LHCN-M2 (cell line): ENCODE measurements at regions not wholly inside any gene's neighbourhood (a gene's known extent, or its start where the extent isn't known, plus 50 kb on each side); places are given as distances from the start of the nearest gene placed in this dataset.

Source experiments
- DNase-seq: peaks from one replicate; pipeline ENCODE4 v3.0.0-alpha.2; 2012; ENCODE audit warnings: low read depth

DNA sequence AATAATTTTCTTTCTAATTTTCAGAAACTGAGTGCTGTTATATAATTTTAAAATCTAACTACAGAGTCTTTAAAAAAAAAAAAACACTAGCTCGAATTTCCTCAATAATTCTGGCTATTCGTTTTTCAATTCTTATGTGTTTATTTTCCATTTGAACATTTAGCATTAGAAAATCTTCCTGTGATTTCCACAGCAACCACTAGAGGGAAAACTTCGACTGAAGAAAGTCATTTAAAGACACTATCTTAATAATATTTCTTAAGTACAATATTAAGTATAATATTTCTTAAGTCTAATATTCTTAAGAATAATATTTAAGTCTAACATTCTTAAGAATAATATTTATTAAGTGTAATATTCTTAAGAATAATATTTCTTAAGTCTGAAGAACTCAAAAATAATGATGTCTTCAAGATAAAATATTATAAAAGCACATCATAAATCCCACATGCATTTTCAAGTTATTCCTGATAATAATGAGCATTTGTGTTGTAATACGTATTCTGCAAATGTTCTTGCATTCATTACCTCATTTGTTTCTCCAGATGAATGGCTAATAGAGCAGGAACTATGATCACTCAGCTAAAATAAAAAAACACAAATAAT lies 118.4 kb upstream of the WDR17 start:
- peak; percentile 19 for DNase-seq

DNA sequence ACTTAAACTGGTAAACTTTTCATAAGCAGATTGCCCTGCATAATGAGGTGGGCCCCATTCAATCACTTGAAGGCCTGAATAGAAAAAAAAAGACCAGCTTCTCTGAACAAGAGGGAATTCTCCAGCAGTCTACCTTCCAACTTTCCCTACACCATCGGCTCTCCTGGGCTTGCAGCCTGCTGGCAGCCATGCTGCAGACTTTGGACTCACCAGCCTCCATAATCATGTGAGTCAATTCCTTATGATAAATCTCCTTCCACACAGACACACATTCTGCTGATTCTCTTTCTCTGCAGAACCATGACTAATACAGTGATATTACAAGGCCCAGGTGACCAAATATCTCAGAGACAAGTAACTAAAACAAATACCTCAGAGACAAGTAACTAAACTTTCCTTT lies 113.8 kb upstream of the WDR17 start:
- no peak for DNase-seq

DNA sequence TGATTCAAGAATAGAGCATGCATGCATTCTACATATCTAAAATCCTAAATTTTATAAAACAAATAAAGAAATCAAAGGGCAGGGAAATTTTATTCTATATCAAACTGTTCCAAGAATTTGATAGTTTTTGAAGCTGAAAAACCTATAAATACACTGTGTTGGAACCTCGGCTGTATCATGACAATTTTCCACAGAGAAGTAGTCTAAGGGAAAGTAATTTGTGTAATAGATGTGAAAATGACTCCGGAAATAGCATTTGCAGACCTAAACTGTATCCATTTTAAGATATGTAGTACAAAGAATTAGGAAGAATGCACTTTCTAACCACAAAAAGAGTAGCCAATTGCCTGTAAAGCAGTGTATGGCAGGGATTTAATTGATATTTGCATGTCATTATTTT lies 112.5 kb upstream of the WDR17 start:
- no peak for DNase-seq

DNA sequence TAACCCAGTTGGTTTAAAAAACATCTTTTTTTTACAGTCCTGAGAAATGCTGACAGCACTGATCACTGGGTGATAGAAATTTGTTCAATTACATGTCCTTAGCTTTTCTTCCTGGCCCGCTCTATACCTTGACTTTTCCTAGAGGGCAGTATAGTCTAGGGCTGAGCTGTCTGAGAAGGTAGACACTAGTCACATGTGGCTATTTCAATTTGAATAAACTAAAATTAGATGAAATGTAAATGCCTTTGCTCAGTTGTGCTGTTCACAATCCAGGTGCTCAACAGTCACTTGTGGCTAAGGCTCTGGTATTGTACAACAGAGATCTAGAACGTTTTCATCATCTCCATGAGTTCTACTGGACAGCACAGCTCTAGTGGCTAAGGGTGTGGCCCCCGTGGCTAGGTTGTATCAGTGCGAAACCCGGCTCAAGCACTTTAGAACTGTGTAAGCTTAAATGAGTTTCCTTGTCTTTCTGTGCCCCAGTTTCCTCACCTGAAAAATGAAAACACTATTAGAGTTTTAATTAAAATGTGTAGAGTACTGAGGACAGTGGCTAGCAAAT lies 111.6 kb upstream of the WDR17 start:
- DNase-seq, result peak; percentile 9

DNA sequence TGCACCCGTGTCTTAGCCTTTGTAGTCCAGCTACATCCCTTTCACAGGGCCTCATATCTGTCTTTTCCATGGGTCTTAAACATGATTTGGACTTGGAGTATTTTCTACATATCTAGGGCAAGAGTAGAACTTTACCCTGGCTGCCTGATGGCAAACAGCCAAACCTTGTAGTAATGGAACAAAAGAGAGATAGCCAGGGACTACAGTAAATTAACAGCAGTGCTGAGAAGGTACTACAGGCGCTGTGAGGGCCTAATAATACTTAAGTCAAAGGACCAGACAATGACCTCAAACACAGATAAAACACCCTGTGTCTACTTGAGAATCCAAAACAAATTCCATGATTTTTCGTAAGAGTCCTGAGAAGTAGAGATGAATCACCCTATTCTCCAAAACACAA lies 111.0 kb upstream of the WDR17 start:
- DNase-seq, result no peak

DNA sequence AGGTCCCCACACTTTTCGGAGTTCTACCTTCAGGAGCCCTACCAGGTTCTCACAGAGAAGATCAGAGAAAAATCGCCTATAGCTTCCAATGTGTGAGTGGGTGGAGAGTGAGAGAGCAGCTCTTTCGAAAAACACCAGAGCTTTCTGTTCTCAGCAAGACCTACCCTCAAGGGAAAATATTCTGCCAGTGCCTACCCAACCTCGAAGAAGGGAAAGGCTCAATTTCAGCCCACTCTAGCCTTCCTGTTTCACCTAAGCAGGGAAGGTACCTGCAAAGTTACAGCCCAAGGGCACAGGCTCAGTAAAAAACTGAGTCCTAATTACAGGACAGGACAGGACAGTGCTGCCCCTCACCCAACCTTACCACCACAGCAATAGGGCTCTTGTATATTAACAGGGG lies 104.0 kb upstream of the WDR17 start:
- DNase-seq, result no peak

DNA sequence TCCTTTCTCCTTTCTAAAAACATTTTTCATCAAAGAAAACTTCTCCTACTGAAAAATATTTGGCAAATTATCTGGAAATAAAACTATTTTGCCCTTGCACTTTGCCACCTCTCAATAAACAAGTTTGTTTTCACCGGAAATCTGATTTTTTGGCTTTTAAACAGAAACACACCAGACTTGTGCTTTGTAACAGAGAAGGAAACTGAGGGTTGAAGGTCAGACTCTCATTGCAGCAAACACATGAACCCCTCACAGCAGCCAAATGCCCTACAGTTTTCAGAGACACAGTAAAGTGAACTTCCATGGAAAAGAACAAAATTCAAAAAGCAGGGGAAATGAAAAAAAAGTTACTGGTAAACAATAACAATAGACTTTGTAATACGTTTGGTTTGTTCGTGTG lies 95.6 kb upstream of the WDR17 start:
- DNase-seq, result no peak

DNA sequence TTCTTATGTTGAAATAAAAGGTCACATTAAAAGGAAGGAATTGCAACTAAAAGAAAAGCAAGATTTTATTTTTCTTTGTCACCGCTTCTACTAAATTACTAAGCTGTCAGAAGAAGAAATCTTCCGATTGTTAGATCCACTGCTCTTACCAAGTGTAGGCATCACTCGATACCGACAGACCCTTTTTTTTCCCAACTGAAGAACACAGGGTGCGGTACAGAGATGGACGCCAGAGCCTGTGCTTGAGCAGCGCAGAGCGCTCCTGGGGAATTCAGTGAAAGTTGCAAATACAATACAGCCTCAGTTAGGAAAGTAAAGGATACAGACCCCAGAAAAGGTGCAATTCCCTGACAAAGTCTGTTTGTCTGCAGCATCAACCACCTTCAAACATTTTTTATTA lies 94.9 kb upstream of the WDR17 start:
- no peak for DNase-seq

DNA sequence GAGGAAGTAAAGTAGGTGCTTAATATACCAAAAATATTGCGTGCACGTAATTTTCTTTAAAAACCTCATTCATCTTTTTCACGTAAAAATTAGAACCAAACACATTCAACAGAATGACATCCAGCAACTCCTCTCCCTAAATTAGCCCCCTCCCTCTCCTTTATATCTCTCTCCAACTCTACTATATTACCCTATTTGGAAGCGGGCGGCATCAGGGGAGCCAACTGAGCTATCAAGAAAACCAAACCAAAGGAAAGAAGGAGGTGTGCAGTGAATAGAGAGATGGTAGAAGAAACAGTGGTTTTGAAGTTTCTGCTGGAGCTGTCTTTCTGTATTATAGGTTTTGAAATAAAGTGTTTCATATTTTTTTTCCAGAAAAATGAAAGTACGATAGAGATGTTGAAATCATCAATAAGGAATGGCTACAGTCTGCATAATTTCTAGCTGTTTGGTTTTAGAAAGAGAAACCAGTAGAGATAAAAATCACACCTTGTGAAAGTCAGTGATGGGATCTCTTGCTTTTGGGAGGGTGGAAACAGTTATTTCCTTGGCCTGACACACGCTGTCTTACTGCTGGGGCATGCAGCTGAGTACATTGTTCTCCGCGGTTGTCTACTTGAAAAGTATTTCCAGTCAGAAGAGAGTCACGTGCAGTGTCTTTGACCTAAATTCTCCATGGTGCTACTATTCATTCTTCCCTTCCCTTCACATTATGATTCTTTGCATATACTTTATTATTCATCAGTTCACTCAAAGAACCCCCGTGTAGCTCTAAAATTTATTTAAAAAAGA lies 94.1 kb upstream of the WDR17 start:
- no peak for DNase-seq

DNA sequence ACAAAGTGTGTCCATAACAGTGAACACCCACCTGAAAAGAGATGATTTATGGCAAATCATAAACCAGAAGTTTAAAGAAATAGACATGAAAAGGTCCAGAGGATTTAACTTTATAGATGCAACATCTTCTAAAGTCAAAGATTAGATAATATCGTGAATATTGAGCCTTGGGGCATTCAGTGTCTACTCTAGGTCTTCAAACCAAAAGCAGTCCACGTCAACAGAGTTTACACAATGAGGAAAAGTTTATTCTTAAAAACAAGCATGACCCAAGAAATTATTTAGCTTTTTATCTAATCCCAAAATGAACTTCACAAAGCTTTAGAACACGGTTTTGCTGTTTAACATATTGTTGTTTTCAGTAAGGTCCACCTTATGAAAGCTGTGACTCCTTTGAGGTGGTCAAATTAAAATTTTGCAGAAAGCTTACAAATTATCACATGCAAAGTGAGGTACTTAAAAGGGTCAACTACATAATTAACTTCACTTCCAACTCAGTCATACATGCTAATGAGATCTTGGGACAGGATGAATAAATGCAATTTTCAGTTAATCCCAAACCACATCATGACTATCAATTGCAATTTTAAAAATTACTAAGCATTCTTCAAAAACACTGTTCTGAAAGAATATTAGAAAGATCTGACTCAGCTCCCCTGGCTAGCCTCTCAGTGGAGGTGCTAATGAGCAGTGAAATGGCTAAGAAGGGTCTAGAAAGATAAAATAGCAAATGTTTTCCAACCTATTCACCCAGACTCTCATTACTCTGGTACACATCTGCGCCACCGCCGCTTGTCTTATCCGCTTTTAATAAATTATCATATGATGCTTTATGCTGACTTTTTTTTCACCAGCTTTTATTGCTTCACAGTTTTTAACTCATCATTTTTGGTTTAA lies 92.4 kb upstream of the WDR17 start:
- no peak for DNase-seq

DNA sequence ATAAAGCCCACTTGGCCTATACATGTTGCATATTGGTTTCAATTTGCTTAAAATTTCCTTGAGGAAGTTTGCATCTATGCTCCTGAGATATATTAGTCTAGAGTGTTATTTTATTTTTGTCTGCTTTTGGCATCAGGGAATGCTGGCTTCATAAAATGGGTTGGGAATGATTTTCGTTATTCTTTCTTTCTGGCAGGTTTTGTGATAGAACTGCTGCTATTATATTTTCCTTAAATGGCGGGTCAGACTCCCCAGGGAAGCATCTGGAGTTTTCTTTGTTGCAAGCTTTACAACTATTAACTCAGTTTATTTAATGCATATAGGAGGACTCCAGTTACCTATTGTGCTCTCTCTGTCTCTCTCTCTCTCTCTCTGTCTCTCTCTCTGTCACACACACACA lies 82.0 kb upstream of the WDR17 start:
- no peak for DNase-seq

DNA sequence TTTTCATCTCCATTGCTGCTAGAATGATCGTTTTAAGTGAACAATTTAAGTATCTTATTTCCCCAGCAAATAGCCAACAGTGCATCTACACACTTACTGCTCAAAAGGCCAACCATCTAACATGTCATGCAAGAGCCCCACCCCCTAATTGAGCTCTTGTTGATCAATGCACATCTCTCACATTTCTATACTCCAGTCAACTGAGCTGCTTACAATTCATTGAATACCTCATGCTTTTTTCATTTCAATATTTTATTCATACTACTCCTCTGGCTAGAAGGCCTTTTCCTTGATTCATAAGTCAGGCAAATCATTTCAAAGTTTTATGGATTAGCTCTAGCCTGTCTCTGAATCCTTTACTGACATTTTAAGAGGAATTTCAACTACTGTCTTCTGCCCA lies 79.0 kb upstream of the WDR17 start:
- DNase-seq, result no peak

DNA sequence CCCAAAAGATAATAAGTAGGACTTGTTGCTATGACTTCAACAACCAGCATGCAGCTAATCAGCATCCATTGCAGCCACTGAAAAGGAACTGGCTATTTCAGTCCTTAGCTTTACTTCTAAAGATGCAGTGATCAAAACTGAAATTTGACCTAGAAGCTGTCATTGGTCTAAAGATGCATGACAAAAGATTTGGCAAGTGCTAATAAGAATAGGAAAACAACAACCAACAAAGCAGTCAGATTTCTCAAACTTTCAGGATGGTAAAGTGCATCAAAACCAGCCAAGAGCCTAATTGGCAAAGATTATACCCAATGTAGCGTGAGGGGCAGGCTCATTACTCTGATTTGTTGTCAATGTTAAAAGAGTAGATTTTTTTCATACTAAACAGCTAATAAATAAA lies 77.1 kb upstream of the WDR17 start:
- DNase-seq, result no peak

DNA sequence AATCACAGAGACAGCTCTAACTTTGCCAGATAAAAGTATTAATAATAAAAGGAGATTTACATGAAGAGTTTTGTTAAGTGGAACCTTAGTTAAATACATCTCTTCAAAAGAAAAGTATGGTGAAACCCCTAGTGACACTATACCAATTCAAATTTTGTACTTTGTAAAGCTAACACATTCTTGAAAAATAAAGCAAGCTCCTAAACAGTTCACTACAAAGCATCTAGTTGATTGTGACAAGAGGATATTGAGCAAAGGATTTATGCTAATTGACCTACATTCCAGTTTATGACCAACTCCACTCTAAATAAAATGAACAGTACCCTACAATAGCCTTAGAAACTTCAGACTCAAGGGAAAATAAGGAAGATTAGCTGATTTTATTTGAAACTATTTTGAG lies 69.4 kb upstream of the WDR17 start:
- no peak for DNase-seq

DNA sequence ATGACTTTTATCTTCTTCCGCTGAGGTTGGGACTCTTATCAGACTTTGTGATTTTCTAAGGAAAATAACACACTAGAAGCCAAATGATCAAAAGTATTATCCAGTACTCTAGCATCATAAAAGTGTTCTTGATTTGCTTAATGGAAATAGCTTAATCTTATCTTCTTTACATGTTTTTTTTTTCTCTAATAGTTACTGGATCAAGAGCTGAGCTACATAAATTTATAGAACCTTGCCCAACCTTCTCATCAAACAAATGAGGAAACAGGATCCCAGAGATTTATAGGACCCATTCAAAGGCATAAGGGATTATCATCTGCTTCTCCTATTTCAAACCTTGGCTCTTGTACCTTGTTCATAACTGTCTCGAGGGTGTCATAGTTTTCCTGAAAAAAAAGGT lies 68.3 kb upstream of the WDR17 start:
- no peak for DNase-seq

DNA sequence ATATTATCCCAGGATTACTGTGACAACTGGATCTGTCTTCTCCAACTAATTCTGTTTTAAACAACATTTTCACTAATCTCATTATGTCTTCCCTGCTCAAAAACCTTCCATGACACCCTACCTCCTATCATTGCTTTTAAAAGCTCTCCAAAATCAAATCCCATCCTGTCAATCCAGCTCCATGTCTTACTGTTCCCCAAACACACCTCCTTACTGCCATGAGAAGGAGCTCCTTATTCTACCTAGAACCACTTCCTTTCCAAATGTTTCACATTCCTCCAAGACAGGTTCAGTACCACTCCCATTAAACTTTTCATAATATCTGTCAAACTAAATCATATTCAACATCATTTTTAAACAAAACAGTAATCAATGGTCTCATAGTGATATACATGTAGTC lies 66.9 kb upstream of the WDR17 start:
- DNase-seq, result no peak

DNA sequence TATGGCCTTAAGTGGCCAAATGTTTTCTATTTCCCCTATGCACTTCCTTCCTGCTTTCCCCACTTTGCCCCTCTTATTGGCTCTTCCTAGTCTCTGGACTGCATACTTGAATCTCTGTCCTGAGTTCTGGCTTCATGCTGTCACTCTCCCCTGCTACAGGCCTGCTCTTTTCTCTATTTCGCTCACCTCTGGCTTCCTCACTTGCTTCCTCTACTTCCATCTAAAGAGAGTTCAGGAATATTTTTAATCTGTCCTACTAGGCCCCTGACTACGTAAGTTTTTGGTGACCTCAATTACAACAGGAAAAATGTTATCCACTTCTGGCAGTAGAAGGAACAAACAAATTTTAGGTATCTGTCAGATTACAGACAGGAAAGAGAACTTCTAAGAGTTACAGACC lies 65.7 kb upstream of the WDR17 start:
- no peak for DNase-seq

DNA sequence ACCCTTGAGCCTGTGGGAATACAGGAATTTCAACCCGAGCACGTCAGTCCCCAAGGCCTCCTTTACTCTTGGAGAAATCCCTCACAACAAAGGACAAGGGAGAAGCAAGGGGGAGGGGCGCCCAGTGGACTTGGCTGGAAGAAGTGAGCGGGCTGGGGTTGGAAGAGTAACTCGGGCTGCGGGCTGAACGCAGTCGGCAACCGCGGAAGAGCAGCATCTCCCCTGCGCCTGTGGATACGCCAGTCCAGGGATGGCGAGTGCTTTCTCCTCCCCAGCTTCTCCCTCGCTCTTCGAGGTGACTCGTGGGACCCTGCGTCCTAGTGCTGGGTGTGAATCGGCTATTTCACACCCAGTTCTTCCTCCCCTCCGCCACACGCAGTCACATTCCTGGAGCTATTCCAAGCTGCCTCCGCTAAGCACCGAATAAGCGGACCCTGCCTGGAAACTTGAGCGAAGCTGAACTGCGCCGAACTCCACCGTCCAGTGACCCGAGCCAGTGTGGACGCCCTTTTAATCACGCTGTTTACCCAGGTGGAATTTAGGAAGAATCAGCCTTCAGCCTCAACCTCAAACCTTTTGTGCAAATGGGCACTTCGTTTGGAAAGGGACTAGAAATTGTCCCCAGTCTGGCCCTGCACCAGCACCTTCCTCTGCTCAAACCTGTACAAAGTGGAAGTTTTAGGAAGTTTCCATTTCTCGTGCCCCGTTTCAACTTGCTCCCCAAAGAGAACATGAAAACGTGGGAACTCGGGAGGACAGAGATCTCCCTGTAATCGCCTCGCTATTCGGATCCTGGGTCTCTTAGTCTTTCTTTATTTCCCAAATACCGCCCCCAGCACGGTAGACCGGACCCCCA lies 64.3 kb upstream of the WDR17 start:
- no peak for DNase-seq

DNA sequence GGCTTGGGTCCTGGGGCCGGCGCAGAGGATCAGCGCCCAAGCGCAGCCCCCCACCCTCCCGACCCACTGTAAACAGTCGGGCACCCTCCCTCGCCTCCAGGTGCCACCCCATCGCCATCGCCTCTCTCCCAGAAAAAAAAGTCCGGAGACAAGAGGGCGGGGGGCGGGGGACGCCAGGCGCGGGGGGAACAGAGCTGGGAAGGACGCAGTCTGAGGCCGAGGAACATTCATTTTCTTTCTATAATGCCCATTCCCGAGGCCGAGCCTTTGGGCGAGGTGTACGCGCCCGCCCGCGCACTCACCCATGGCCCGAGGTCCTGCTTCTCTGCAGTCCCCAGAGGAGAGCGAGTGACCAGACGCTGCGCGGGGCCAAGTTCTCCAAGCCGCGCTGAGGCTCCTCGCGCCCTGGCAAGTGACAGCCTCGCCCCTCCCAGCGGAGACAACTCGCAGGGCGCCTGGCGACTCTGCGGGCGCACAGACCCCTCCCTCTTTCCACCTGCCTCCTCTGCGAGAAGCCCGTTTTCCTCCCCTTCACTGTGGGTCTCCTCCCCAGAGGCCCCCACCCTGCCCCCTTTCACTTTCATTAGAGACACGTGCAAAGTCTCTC lies 63.5 kb upstream of the WDR17 start:
- DNase-seq, result no peak

DNA sequence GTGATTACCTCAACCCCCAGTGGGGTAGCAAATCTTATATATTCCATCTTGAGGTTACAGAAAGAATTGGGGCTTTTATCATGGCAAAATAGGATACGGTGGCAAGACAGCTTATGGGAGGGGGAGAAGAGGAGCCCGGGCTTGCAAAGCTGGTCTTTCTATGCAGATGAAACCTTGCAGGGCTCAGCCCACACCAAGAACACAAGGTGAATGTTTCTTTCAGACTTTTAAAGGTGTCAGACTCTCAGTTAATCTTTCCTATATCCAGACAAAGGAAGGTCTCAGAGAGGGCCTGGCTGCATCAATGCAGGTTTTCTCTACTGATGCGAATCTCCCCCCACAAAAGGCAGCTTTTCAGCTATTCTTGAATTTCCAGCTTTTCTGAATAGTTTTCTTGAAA lies 59.9 kb upstream of the WDR17 start:
- DNase-seq, result no peak

DNA sequence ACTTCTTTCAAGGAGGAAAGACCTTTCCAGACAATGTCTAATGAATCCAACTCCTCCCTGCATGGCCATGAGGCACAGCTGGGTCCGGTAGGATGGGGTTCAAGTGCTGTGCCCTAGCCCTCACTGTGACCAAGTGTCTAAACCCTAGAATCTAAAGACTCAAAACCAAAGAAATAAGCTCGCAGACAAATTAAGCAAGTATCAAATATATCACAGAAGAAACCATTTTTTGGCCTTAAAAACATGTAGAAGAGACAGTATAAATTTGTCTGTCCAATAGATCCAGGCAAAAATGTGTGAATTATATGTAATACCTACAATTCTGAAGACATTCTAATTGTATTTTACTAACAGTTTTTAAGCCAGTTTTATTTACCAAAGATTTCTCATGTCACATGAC lies 56.4 kb upstream of the WDR17 start:
- no peak for DNase-seq
